SK-N-SH treated with all-trans-retinoic acid at 6 μM for 48 hours (cell line): ENCODE measurements at regions not wholly inside any gene's neighbourhood (a gene's known extent, or its start where the extent isn't known, plus 50 kb on each side); places are given as distances from the start of the nearest gene placed in this dataset.

ENCODE experiments used
- ATAC-seq: fragments of 200-7000 bp; cut with Tn5 transposase; 3 replicates; pipeline ENCODE4 v1.9.1; 2020; ENCODE audit warnings: mild to moderate bottlenecking, moderate library complexity
- ARNTL ChIP-seq: fragments of 450-650 bp; formaldehyde crosslinking; IDR thresholded peaks from 2 replicates; pipeline ENCODE4 v1.5.0; 2020; ENCODE audit warnings: low read depth, mild to moderate bottlenecking, moderate library complexity, borderline replicate concordance
- CREB5 ChIP-seq: fragments of 250-450 bp; sonication (Bioruptor Pico); IDR thresholded peaks from 2 replicates; pipeline ENCODE4 v1.5.1; 2020; ENCODE audit warnings: low read depth, mild to moderate bottlenecking, moderate library complexity
- CSRNP3 ChIP-seq: fragments of 250-450 bp; sonication (Bioruptor Pico); IDR thresholded peaks from 2 replicates; pipeline ENCODE4 v1.5.1; 2021; ENCODE audit warnings: mild to moderate bottlenecking, moderate library complexity
- ESRRG ChIP-seq: fragments of 250-450 bp; sonication (Bioruptor Pico); IDR thresholded peaks from 2 replicates; pipeline ENCODE4 v1.6.1; 2021; ENCODE audit warnings: mild to moderate bottlenecking
- GLIS3 ChIP-seq: fragments of 250-450 bp; sonication (Bioruptor Pico); IDR thresholded peaks from 2 replicates; pipeline ENCODE4 v1.5.0; 2020; ENCODE audit warnings: mild to moderate bottlenecking, moderate library complexity
- ISL1 ChIP-seq: fragments of 250-450 bp; sonication (Bioruptor Pico); IDR thresholded peaks from 2 replicates; pipeline ENCODE4 v2.1.2; 2022; ENCODE audit warnings: mild to moderate bottlenecking, moderate library complexity
- OSR1 ChIP-seq: fragments of 250-450 bp; sonication (Bioruptor Pico); IDR thresholded peaks from 2 replicates; pipeline ENCODE4 v1.8.0; 2022; ENCODE audit warnings: moderate library complexity, mild to moderate bottlenecking, inconsistent platforms
- PPARA ChIP-seq: fragments of 250-450 bp; sonication (Bioruptor Pico); IDR thresholded peaks from 2 replicates; pipeline ENCODE4 v1.5.0; 2020; ENCODE audit warnings: mild to moderate bottlenecking, borderline replicate concordance
- RARB ChIP-seq: fragments of 250-450 bp; sonication (Bioruptor Pico); IDR thresholded peaks from 2 replicates; pipeline ENCODE4 v1.8.0; 2021; ENCODE audit warnings: mild to moderate bottlenecking, moderate library complexity
- SNAI2 ChIP-seq: fragments of 250-450 bp; sonication (Bioruptor Pico); IDR thresholded peaks from 2 replicates; pipeline ENCODE4 v1.5.0; 2020; ENCODE audit warnings: mild to moderate bottlenecking, moderate library complexity
- TCF4 ChIP-seq: fragments of 250-450 bp; sonication (Bioruptor Pico); IDR thresholded peaks from 2 replicates; pipeline ENCODE4 v1.8.0; 2021; ENCODE audit warnings: mild to moderate bottlenecking, moderate library complexity, borderline replicate concordance
- TOX ChIP-seq: fragments of 250-450 bp; sonication (Bioruptor Pico); IDR thresholded peaks from 2 replicates; pipeline ENCODE4 v1.8.0; 2021; ENCODE audit warnings: mild to moderate bottlenecking, moderate library complexity, borderline replicate concordance
- TSHZ2 ChIP-seq: fragments of 250-450 bp; sonication (Bioruptor Pico); IDR thresholded peaks from 2 replicates; pipeline ENCODE4 v1.5.0; 2020; ENCODE audit warnings: mild to moderate bottlenecking, moderate library complexity
- ZC3H10 ChIP-seq: fragments of 250-450 bp; sonication (Bioruptor Pico); IDR thresholded peaks from 2 replicates; pipeline ENCODE4 v1.5.1; 2021; ENCODE audit warnings: mild to moderate bottlenecking, moderate library complexity
- ZFP3 ChIP-seq: fragments of 250-450 bp; sonication (Bioruptor Pico); IDR thresholded peaks from 2 replicates; pipeline ENCODE4 v1.5.0; 2020; ENCODE audit warnings: mild to moderate bottlenecking, moderate library complexity
- ZFP30 ChIP-seq: fragments of 450-650 bp; formaldehyde crosslinking; IDR thresholded peaks from 2 replicates; pipeline ENCODE4 v1.5.0; 2022; ENCODE audit warnings: mild to moderate bottlenecking, moderate library complexity
- ZNF565 ChIP-seq: fragments of 450-650 bp; formaldehyde crosslinking; conservative IDR thresholded peaks from 2 replicates; pipeline ENCODE4 v1.5.0; 2020; ENCODE audit warnings: low read depth, mild to moderate bottlenecking, moderate library complexity
- ZNF70 ChIP-seq: fragments of 450-650 bp; formaldehyde crosslinking; IDR thresholded peaks from 2 replicates; pipeline ENCODE4 v1.5.0; 2020; ENCODE audit warnings: mild to moderate bottlenecking, moderate library complexity
- ZNF8 ChIP-seq: fragments of 450-650 bp; formaldehyde crosslinking; IDR thresholded peaks from 2 replicates; pipeline ENCODE4 v1.5.0; 2020; ENCODE audit warnings: mild to moderate bottlenecking, moderate library complexity
- TF ChIP-seq, protein P1 (sequence below): fragments of 250-450 bp; sonication (Bioruptor Pico); IDR thresholded peaks from 2 replicates; pipeline ENCODE4 v1.8.0; 2021; ENCODE audit warnings: low read depth, mild to moderate bottlenecking, moderate library complexity, borderline replicate concordance

DNA sequence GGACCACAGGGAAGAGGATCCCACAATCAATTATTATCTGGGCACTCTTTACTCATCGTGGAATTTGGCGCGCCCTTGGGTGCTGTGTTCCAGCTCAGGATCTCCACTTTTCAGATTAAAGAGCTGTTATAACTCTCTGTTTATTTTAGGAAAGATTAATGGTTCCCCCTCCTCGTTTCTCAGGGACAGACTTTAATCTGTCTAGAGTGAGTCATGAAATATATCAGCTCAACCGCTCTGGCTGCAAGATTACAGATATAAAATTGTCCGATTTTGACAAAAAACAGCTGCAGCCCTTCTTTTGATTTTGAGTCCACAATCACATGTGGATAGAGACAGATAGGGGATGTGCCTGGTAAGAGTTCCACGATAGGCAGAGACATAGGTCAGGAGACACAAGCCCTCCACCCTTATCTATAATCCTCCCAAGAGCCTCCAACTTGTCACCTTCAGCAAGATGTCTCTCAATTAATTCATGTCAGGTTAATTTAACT is 77.6 kb upstream of the ANKRD55 start (continued):
- TF ChIP-seq, protein P1, sequence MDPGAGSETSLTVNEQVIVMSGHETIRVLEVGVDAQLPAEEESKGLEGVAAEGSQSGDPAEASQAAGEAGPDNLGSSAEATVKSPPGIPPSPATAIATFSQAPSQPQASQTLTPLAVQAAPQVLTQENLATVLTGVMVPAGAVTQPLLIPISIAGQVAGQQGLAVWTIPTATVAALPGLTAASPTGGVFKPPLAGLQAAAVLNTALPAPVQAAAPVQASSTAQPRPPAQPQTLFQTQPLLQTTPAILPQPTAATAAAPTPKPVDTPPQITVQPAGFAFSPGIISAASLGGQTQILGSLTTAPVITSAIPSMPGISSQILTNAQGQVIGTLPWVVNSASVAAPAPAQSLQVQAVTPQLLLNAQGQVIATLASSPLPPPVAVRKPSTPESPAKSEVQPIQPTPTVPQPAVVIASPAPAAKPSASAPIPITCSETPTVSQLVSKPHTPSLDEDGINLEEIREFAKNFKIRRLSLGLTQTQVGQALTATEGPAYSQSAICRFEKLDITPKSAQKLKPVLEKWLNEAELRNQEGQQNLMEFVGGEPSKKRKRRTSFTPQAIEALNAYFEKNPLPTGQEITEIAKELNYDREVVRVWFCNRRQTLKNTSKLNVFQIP (CRISPR knock-in tag) = 0 out of 2 replicates have a peak, but pooled peaks have one; percentile 13
- TF ChIP-seq CSRNP3 (CRISPR knock-in tag) (peak; percentile 73; the same call in 1 of the 2 replicates), ISL1 (CRISPR knock-in tag) (peak; percentile 93), SNAI2 (CRISPR knock-in tag) (peak; percentile 66; the same call in 1 of the 2 replicates), ARNTL (CRISPR knock-in tag) (no peak), TSHZ2 (CRISPR knock-in tag) (peak; percentile 97)

DNA sequence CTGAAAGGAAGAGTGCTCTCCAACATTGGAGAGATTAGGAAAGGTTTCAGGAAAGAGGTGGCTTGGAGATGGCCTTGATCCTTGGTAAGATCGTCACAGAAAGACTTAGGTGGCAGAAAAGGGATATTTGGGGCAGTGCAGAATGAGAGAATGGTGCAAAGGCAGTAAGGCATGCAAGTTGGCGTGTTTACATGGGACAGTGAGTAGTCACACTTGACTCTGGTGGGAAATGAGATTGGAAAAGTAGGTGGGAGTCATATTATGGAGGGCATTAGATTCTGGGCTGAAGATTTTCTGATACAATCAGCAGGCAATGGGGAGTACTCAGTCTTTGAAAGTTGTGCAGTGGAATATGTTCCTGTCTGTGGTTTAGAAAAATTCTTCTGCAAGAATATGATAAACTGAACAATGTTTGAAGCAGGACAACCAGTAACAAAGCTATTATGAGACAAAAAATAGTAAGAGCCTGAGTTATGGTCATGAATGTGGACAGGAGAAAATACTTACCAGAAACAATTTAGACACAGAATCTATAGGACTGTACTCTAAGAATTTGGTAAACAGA is 76.2 kb upstream of the ANKRD55 start:
- TF ChIP-seq CREB5 (CRISPR knock-in tag) (no peak), GLIS3 (no peak), OSR1 (no peak), TCF4 (CRISPR knock-in tag) (no peak), ZNF70 (CRISPR knock-in tag) (no peak), CSRNP3 (CRISPR knock-in tag) (no peak), PPARA (CRISPR knock-in tag) (no peak), ZNF565 (CRISPR knock-in tag) (no peak), ZFP3 (no peak), ESRRG (CRISPR knock-in tag) (no peak), RARB (no peak), ZC3H10 (CRISPR knock-in tag) (no peak), ZNF8 (CRISPR knock-in tag) (no peak), ISL1 (CRISPR knock-in tag) (no peak), ZFP30 (CRISPR knock-in tag) (no peak)
- ATAC-seq = peak; percentile 14; the same call in 1 of the 3 replicates

DNA sequence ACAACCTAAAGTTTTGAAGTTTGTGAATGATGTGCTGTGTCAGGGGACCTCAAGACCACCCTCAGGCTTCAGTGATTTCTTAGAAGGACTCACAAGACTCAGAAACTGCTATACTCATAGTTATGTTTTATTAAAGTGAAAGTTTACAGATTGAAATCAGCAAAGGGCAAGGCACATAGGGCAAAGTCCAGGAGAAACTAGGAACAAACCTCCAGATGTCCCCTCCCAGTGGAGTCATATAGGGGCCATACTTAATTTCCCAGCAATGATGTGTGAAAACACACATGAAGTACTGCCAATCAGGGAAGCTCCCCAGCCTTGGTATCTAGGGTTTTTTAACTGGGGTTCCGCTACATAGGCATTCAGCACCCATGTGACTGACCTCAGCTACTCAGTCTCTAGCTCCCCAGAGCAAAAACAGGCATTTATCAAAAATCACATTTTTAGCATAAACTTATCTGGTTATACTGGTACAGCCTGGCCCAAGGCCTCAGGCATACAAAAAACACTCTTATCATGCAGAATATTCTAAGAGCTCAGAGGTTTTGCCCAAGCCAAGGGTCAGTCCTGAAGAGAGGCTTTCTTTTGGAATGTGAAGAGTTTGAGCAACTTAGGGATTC is 74.7 kb upstream of the ANKRD55 start:
- no peak for ATAC-seq
- TF ChIP-seq PPARA (CRISPR knock-in tag) (no peak), TOX (CRISPR knock-in tag) (no peak), CSRNP3 (CRISPR knock-in tag) (no peak), ZFP30 (CRISPR knock-in tag) (no peak), SNAI2 (CRISPR knock-in tag) (no peak), ISL1 (CRISPR knock-in tag) (no peak), ARNTL (CRISPR knock-in tag) (no peak), ESRRG (CRISPR knock-in tag) (no peak), ZNF565 (CRISPR knock-in tag) (no peak), TSHZ2 (CRISPR knock-in tag) (no peak), ZNF8 (CRISPR knock-in tag) (no peak), RARB (no peak), ZFP3 (no peak)
- TF ChIP-seq, protein P1 (CRISPR knock-in tag) = no peak
